Daoy (cell line): ENCODE measurements at regions not wholly inside any gene's neighbourhood (a gene's known extent, or its start where the extent isn't known, plus 50 kb on each side); places are given as distances from the start of the nearest gene placed in this dataset.

Source experiments
- DNase-seq: peaks from one replicate; pipeline ENCODE4 v3.0.0-alpha.2; 2015; ENCODE audit warnings: low read depth

DNA sequence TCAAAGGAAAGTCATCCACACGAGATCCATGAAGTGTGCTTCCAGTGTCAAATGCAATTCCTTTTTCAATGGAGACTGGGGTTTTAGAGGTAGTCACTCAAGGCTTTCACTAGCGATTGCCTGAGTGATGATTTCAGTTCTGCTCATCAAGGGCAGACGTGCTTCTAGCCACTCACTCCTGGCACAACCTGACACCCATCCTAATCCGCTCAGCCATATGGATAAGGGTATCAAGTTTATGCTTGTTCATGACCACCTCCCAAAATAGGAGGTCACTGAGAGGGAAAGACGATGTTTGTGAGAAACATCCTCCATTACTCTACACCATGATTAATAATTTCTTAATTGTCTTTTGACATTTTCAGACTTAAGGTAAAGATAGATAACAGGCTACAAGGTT is 91.3 kb upstream of the HEY2 start:
- no peak for DNase-seq

DNA sequence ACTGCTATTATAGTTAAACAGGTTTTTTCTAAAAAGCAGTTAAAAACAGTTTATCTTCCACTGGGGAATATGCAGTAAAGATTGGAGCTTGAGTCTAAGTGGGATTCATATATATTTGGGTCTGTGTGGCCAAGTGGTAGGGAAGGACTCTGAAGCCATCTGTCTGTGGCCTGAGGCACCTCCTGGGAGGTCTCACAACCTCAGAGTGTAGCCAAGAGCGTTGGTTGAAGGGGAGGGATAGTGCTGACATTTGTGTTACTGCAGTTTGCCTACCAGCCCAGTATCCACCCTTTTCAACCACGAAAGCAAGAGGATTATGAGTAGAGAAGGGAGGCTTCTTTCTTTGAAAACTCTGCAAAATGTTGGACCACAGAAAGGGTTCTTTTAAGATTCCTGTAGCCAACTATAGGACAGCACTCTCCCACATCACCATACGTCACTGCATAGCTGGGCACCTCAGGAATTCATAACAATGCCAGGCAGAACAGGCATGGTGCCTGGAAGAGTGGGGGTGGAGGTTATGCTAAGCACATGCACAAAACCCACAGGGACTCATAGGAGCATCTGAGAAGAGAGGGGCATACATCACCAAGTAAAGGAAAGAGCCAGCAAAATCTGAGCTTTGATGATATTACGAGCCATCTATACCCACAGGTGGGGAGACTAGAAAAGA is 90.5 kb upstream of the HEY2 start:
- DNase-seq: peak; percentile 91

DNA sequence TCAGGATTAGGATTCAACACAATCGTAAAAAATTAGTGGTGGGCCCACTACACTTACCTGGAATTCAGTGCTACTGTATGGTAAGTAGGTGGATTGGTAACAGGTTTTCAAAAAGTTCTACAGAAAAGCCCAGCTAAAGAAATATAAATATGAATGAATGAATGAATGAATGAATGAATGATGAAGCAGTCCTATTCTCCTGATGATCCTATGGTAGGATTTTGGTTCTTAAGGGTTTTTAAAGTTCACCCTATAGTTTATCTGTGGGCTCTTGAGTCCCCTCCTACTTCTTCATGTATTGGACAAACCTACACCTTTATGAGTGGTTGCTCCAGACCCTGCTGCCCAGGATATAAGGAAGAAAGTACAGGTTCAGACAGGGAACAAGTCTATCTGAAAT is 89.5 kb upstream of the HEY2 start:
- no peak for DNase-seq

DNA sequence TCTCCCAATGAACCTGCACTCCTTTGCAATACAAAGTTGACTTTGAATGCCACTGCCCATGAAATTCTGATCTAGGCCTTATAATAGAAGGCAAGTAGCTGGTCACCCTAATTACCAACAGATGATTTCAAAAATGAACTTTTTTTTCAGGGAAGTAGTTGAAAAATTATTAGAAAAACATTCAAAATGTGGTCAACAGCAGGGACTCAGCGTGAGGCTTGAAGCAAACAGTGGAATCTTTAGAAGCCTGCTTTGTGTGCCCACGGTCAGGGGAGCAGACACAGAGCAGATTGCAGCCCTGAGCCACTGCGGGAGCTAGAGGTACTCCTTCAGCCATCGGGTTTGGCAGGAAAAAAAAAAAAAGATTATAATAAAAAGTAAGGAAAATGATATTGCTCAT is 87.1 kb upstream of the HEY2 start:
- no peak for DNase-seq

DNA sequence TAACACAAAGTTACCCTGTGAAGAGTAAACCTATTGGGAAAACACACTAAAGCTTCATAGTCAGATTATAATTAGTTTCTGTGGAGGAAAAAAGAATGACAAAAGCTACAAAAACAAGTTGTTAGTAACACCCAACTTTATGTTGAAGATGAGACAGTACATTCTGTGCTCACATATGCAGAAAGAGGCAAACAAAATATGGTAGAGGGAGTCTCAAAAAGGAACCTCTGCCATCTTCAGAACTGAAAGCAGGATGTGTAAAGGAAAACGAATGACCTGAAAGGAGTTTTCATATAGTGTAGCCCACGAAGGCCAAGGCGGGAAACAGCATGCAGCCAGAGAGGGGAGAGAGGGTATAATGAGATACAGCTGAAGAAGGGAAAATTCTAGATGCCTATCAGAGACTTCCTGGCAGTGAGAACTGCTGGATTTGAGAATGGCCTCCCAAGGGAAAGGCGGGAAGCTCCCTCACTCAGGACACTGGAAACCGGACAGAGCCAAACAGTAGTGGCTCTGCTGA is 84.1 kb upstream of the HEY2 start:
- DNase-seq: no peak

DNA sequence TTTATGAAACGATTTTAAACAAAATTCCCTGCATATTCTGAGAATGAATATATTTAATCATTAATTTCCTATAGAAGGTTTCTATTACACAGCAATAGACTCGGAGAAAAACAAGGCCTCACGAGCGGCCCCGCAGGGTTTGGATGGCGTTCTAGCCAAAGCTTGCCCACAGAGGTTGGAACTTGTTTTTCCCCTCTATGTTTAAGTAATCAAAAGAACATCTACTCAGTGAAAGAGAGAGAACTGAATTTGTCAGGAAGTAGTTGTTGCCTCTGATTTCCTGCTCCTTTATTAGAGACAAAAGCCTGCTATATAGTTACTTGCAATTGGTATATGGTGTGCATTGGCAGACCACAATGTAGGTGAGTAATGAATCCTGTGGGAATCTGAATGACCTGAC is 82.1 kb upstream of the HEY2 start:
- no peak for DNase-seq

DNA sequence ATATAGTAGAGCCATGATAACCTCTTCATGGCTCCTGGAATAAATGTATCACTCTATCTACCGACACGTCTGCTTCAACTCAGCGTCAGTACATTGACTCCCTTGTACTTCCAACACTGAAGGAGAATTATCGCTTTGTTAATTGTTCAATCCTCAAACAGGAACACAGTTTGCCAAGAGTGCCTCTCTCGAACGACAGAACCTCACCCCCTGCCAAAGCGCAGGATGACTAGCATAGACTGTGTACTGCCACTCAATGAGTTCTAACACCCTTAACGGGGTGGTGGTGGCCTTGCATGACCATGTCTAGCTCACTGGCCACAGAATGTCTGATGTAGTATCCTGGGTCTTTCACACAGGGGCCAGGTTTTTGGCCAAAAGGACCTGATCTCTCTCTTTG is 81.4 kb upstream of the HEY2 start:
- no peak for DNase-seq

DNA sequence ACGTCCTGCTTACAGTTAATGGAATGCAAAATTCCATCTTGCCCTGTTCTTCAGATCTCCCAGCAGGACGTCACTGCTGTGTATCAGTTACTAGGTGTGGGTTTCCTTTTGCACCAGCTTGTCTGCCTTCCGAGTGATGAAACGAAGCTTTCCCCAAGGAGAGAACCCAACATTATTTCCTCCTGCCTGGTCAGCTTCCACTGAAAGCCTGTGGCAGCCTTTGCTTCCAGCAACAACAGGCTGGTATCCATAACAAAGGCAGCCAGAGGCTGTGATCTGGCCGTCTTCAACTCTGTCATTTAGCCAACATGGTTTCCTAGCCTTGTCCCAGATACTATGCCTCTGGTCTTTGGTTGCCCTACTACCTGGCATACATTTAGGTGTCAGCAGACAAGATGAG is 78.9 kb upstream of the HEY2 start:
- peak; percentile 5 for DNase-seq

DNA sequence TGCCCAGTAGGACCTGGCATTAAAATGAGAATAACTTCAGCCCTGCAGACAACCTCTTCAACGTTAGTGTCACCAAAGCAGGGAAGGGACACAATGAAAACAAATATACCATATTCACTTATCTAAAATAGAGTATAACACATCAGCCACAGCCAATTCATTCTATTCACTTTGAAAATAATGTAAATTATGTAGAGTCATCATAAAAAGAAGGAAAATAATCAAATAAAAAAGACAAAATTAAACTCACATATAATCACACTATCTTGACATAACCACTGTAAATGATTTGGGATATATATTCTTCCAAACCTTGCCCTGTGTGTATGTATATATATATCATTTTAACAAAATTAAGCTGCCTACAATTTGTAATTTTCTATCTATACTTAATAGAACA is 78.1 kb upstream of the HEY2 start:
- DNase-seq: no peak

DNA sequence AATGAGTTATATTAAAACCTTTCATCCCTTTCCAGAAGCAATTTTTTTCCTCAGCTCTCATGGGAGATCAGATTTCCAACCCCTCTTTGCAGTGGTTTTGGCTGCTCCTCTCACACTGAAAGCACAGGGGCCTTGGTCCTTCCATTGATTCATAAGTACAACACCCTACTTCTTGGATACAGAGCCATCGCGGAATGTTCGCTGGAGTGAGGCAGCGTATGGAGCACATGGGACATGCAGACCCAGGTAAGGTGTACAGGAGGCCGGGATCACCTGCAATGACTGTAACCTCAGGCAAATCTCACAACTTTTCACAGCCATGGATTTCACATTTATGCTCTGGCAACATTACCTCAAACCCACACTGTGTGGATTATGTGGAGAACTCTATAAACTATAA is 75.2 kb upstream of the HEY2 start:
- DNase-seq: no peak

DNA sequence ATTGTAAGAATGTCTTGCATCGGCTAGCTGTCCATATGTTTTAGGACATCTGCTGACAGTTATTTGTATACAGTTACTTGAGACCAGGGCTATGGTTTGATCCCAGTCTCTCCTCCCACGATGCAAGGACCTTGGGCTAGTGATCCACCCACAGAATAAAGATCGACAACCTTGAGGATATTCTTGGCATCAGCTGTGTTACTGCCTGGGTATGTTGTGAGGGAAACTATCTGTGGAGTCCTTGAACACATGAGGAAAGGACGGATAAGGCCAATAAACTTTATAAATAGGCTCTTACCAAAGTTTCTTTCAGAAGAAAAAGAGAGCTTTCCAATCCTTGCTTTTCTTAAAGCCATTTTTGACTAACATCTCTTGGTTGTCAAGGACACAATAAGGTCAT is 70.8 kb upstream of the HEY2 start:
- no peak for DNase-seq

DNA sequence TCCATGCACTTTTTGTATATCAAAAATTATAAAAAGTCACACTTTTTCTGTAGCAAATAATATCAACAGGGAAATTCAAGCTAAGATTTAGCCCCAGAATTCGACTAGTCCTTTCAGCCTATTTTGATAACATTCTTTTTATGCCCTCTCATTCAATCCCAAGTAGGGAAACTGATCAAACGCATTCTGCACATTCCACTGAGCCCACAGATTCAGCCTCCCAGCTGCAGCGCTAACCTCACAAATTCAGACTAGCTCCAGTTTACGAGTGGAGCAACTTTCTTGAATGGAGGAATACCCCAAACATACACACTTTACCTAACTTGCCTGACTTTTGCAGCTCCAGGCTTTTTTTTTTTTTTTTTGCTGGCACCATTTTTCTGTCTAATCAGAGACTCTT is 70.3 kb upstream of the HEY2 start:
- no peak for DNase-seq

DNA sequence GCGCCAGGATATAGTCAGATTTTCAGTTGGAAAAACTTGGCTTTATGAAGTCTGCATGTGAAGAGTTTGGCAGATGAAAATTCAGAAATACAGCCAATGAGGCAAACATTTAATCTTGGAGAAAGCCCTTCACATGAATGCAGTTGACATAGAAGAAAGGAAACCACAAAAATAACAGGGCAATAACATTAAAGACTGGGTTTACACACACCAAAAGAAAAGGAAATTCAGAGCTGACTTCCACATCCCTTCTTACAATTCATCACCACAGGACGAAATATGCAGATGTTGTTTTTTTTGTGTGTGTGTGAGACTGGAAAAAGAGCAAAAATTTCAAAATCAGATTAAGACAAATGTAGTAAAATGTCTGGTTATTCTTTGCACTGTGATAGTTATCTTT is 69.8 kb upstream of the HEY2 start:
- DNase-seq: no peak

DNA sequence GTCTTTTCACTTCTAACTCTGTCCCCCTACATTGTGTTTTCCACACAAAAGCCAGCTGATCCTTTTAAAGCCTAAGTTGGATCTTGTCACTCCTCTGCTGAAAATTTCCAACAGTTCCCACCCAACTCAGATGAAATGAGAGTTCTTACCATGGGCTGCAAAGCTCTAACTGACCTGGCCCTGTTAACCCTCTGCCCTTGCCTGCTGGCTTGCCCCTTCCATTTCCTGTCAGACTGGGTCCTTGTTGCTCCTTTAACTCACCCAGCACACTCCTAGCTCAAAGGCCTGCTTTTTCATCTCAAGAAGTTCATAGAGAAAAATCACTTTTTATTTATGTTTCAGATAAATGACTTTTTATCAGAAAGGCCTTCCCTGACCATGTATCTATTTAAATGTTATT is 66.5 kb upstream of the HEY2 start:
- no peak for DNase-seq

DNA sequence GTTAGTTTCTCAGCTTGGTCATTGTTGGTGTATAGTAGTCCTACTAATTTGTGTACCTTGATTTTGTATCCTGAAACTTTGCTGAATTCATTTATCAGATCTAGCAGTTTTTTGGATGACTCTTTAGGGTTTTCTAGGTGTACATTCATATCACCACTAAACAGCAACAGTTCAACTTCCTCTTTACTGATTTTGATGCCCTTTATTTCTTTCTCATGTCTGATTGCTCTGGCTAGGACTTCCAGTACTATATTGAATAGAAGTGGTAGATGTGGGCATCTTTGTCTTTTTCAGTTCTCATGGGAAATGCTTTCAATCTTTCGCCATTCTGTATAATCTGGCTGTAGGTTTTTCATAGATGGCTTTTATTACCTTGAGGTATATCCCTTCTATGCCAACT is 61.3 kb upstream of the HEY2 start:
- DNase-seq: no peak

DNA sequence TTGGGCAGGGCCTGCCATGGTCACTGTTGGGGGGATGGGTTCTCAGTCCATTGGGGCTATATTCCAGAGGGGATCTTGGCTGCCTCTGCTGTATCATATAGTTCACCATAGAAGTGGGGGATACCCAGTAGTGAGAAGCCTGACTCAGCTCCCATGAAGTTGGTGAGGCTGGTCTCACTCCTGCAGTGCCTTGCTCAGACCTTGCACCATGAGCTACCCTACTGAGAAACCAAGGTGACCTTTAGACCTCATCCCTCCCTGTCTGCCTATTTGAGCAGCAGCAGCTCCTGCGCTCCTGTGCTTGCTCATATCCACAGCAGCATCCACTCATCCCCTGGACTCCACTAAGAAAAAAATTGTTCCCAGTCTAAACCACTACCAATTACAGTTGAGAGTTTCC is 56.0 kb upstream of the HEY2 start:
- DNase-seq: no peak

DNA sequence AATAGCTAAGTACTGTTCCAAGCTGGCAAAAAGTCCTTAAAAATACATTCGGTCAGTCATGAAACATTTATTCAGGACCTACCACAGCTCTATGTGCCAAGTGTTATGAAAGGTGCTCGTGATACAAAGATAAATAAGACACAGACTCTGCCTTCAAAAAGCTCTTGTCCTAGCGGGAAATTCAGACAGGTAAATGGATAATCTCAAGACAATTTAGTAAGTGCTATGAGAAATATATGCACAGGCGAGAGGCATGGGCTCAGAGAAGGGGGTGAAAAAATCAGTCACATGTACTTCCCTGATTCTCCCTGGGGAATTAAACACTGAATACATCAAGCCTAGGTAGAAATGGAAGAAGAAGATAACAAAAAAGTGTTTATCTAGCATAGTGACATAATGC is 49.8 kb upstream of the HEY2 start:
- DNase-seq: no peak
